ENCODE measurements at regions not wholly inside any gene's neighbourhood (a gene's known extent, or its start where the extent isn't known, plus 50 kb on each side); places are given as distances from the start of the nearest gene placed in this dataset.

- ChIA-PET POLR2A (no interaction called here), CTCF (no interaction called here)
- H3K4me3 ChIP-seq (ENCODE audit: control insufficient read depth in 1 of 7, extremely low read depth in 1 of 7, insufficient read depth in 4 of 7, low read depth in 2 of 7, low read length in 6 of 7) = no peak overlapping the region
- H3K27me3 ChIP-seq (replicated peaks in 2 of 5; ENCODE audit: control insufficient read depth in 4 of 5, insufficient read depth in 5 of 5, low read length in 4 of 5) = no peaks in the 10 kb centered on the region
- peaks cover 0 to 4% (median 0%) of the 10 kb centered on the region in 4 experiments for H3K4me1 ChIP-seq (ENCODE audit: control extremely low read depth in 1 of 4, control insufficient read depth in 4 of 4, insufficient read depth in 4 of 4, low read length in 3 of 4)
- peak; percentile 6 to 66 (median 49) for DNase-seq
- 21% methylated on average over 2 of the region's 2 CpGs for WGBS (ENCODE audit: insufficient coverage)
- no peaks in the 10 kb centered on the region for H3K36me3 ChIP-seq (ENCODE audit: control insufficient read depth in 4 of 4, insufficient read depth in 4 of 4, low read length in 3 of 4)
- no peak overlapping the region for H3K27ac ChIP-seq (ENCODE audit: insufficient read depth in 1 of 2, low read depth in 1 of 2, low read length in 2 of 2, poor library complexity in 1 of 2, severe bottlenecking in 2 of 2)
- H3K9me3 ChIP-seq (ENCODE audit: control extremely low read depth in 1 of 5, control insufficient read depth in 4 of 5, insufficient read depth in 2 of 5, low read depth in 1 of 5, low read length in 4 of 5) = peaks cover 0 to 2% (median 0%) of the 10 kb centered on the region in 5 experiments
Observed at GRCh38 chr15:53872410-53872809, 105.8 kb upstream of the UNC13C start.

GRCh38 chr15:53869806-53870073, 108.5 kb upstream of the UNC13C start:
- H3K27me3 ChIP-seq (replicated peaks in 2 of 5; ENCODE audit: control insufficient read depth in 4 of 5, insufficient read depth in 5 of 5, low read length in 4 of 5) = no peaks in the 10 kb centered on the region
- whole genome bisulfite sequencing (ENCODE audit: insufficient coverage) = no CpG with 5 or more reads among the region's 1 CpG
- no peak overlapping the region for H3K4me3 ChIP-seq (ENCODE audit: control insufficient read depth in 1 of 7, extremely low read depth in 1 of 7, insufficient read depth in 4 of 7, low read depth in 2 of 7, low read length in 6 of 7)
- no peak for DNase-seq
- no peaks in the 10 kb centered on the region for H3K36me3 ChIP-seq (ENCODE audit: control insufficient read depth in 4 of 4, insufficient read depth in 4 of 4, low read length in 3 of 4)
- peaks cover 0 to 2% (median 0%) of the 10 kb centered on the region in 5 experiments for H3K9me3 ChIP-seq (ENCODE audit: control extremely low read depth in 1 of 5, control insufficient read depth in 4 of 5, insufficient read depth in 2 of 5, low read depth in 1 of 5, low read length in 4 of 5)
- ChIA-PET POLR2A (no interaction called here), CTCF (no interaction called here)
- H3K27ac ChIP-seq (ENCODE audit: insufficient read depth in 1 of 2, low read depth in 1 of 2, low read length in 2 of 2, poor library complexity in 1 of 2, severe bottlenecking in 2 of 2) = no peak overlapping the region
- peaks cover 0 to 4% (median 0%) of the 10 kb centered on the region in 4 experiments for H3K4me1 ChIP-seq (ENCODE audit: control extremely low read depth in 1 of 4, control insufficient read depth in 4 of 4, insufficient read depth in 4 of 4, low read length in 3 of 4)

- CTCF ChIA-PET = no interaction called here
- Histone ChIP-seq H3K36me3 (ENCODE audit: control insufficient read depth in 4 of 4, insufficient read depth in 4 of 4, low read length in 3 of 4) (no peaks in the 10 kb centered on the region), H3K4me1 (ENCODE audit: control extremely low read depth in 1 of 4, control insufficient read depth in 4 of 4, insufficient read depth in 4 of 4, low read length in 3 of 4) (peaks cover 0 to 4% (median 0%) of the 10 kb centered on the region in 4 experiments), H3K4me3 (ENCODE audit: control insufficient read depth in 1 of 7, extremely low read depth in 1 of 7, insufficient read depth in 4 of 7, low read depth in 2 of 7, low read length in 6 of 7) (no peak overlapping the region), H3K27ac (ENCODE audit: insufficient read depth in 1 of 2, low read depth in 1 of 2, low read length in 2 of 2, poor library complexity in 1 of 2, severe bottlenecking in 2 of 2) (no peak overlapping the region), H3K9me3 (ENCODE audit: control extremely low read depth in 1 of 5, control insufficient read depth in 4 of 5, insufficient read depth in 2 of 5, low read depth in 1 of 5, low read length in 4 of 5) (peaks cover 0 to 2% (median 0%) of the 10 kb centered on the region in 5 experiments), H3K27me3 (replicated peaks in 2 of 5; ENCODE audit: control insufficient read depth in 4 of 5, insufficient read depth in 5 of 5, low read length in 4 of 5) (no peaks in the 10 kb centered on the region)
- DNase-seq = no peak
- 100% methylated on average over 5 of the region's 7 CpGs for WGBS (ENCODE audit: insufficient coverage)
- POLR2A ChIA-PET = no interaction called here
Observed at GRCh38 chr15:53869044-53869805, 109.0 kb upstream of the UNC13C start.

GRCh38 chr15:53862386-53862785, 102.9 kb upstream of the WDR72 start:
- WGBS (ENCODE audit: insufficient coverage) = 100% methylated on average over 2 of the region's 3 CpGs
- Histone ChIP-seq H3K27me3 (replicated peaks in 2 of 5; ENCODE audit: control insufficient read depth in 4 of 5, insufficient read depth in 5 of 5, low read length in 4 of 5) (no peaks in the 10 kb centered on the region), H3K4me1 (ENCODE audit: control extremely low read depth in 1 of 4, control insufficient read depth in 4 of 4, insufficient read depth in 4 of 4, low read length in 3 of 4) (no peaks in the 10 kb centered on the region), H3K27ac (ENCODE audit: insufficient read depth in 1 of 2, low read depth in 1 of 2, low read length in 2 of 2, poor library complexity in 1 of 2, severe bottlenecking in 2 of 2) (no peak overlapping the region), H3K9me3 (ENCODE audit: control extremely low read depth in 1 of 5, control insufficient read depth in 4 of 5, insufficient read depth in 2 of 5, low read depth in 1 of 5, low read length in 4 of 5) (no peaks in the 10 kb centered on the region), H3K4me3 (ENCODE audit: control insufficient read depth in 1 of 7, extremely low read depth in 1 of 7, insufficient read depth in 4 of 7, low read depth in 2 of 7, low read length in 6 of 7) (no peak overlapping the region), H3K36me3 (ENCODE audit: control insufficient read depth in 4 of 4, insufficient read depth in 4 of 4, low read length in 3 of 4) (no peaks in the 10 kb centered on the region)
- no peak for DNase-seq
- CTCF ChIA-PET = no interaction called here
- POLR2A ChIA-PET = no interaction called here

- 90% methylated on average over 2 of the region's 2 CpGs for WGBS (ENCODE audit: insufficient coverage)
- no peaks in the 10 kb centered on the region for H3K9me3 ChIP-seq (ENCODE audit: control extremely low read depth in 1 of 5, control insufficient read depth in 4 of 5, insufficient read depth in 2 of 5, low read depth in 1 of 5, low read length in 4 of 5)
- CTCF ChIA-PET = no interaction called here
- no peaks in the 10 kb centered on the region for H3K27me3 ChIP-seq (replicated peaks in 2 of 5; ENCODE audit: control insufficient read depth in 4 of 5, insufficient read depth in 5 of 5, low read length in 4 of 5)
- H3K4me1 ChIP-seq (ENCODE audit: control extremely low read depth in 1 of 4, control insufficient read depth in 4 of 4, insufficient read depth in 4 of 4, low read length in 3 of 4) = no peaks in the 10 kb centered on the region
- POLR2A ChIA-PET = no interaction called here
- no peak overlapping the region for H3K4me3 ChIP-seq (ENCODE audit: control insufficient read depth in 1 of 7, extremely low read depth in 1 of 7, insufficient read depth in 4 of 7, low read depth in 2 of 7, low read length in 6 of 7)
- no peak for DNase-seq
- no peaks in the 10 kb centered on the region for H3K36me3 ChIP-seq (ENCODE audit: control insufficient read depth in 4 of 4, insufficient read depth in 4 of 4, low read length in 3 of 4)
- H3K27ac ChIP-seq (ENCODE audit: insufficient read depth in 1 of 2, low read depth in 1 of 2, low read length in 2 of 2, poor library complexity in 1 of 2, severe bottlenecking in 2 of 2) = no peak overlapping the region
Observed at GRCh38 chr15:53861792-53862191, 102.3 kb upstream of the WDR72 start.

- WGBS (ENCODE audit: insufficient coverage) = 94% methylated on average over 7 of the region's 7 CpGs
- H3K27me3 ChIP-seq (replicated peaks in 2 of 5; ENCODE audit: control insufficient read depth in 4 of 5, insufficient read depth in 5 of 5, low read length in 4 of 5) = no peaks in the 10 kb centered on the region
- ChIA-PET POLR2A (no interaction called here), CTCF (no interaction called here)
- no peak overlapping the region for H3K27ac ChIP-seq (ENCODE audit: insufficient read depth in 1 of 2, low read depth in 1 of 2, low read length in 2 of 2, poor library complexity in 1 of 2, severe bottlenecking in 2 of 2)
- no peak overlapping the region for H3K4me3 ChIP-seq (ENCODE audit: control insufficient read depth in 1 of 7, extremely low read depth in 1 of 7, insufficient read depth in 4 of 7, low read depth in 2 of 7, low read length in 6 of 7)
- H3K4me1 ChIP-seq (ENCODE audit: control extremely low read depth in 1 of 4, control insufficient read depth in 4 of 4, insufficient read depth in 4 of 4, low read length in 3 of 4) = no peaks in the 10 kb centered on the region
- H3K9me3 ChIP-seq (ENCODE audit: control extremely low read depth in 1 of 5, control insufficient read depth in 4 of 5, insufficient read depth in 2 of 5, low read depth in 1 of 5, low read length in 4 of 5) = peaks cover 0 to 3% (median 0%) of the 10 kb centered on the region in 5 experiments
- H3K36me3 ChIP-seq (ENCODE audit: control insufficient read depth in 4 of 4, insufficient read depth in 4 of 4, low read length in 3 of 4) = no peaks in the 10 kb centered on the region
- no peak for DNase-seq
Observed at GRCh38 chr15:53851110-53851848, 91.8 kb upstream of the WDR72 start.

- Histone ChIP-seq H3K4me1 (ENCODE audit: control extremely low read depth in 1 of 4, control insufficient read depth in 4 of 4, insufficient read depth in 4 of 4, low read length in 3 of 4) (peaks cover 0 to 3% (median 0%) of the 10 kb centered on the region in 4 experiments), H3K9me3 (ENCODE audit: control extremely low read depth in 1 of 5, control insufficient read depth in 4 of 5, insufficient read depth in 2 of 5, low read depth in 1 of 5, low read length in 4 of 5) (peaks cover 0 to 3% (median 0%) of the 10 kb centered on the region in 5 experiments), H3K4me3 (ENCODE audit: control insufficient read depth in 1 of 7, extremely low read depth in 1 of 7, insufficient read depth in 4 of 7, low read depth in 2 of 7, low read length in 6 of 7) (no peak overlapping the region), H3K27me3 (replicated peaks in 2 of 5; ENCODE audit: control insufficient read depth in 4 of 5, insufficient read depth in 5 of 5, low read length in 4 of 5) (no peaks in the 10 kb centered on the region), H3K27ac (ENCODE audit: insufficient read depth in 1 of 2, low read depth in 1 of 2, low read length in 2 of 2, poor library complexity in 1 of 2, severe bottlenecking in 2 of 2) (no peak overlapping the region), H3K36me3 (ENCODE audit: control insufficient read depth in 4 of 4, insufficient read depth in 4 of 4, low read length in 3 of 4) (no peaks in the 10 kb centered on the region)
- ChIA-PET POLR2A (no interaction called here), CTCF (no interaction called here)
- WGBS (ENCODE audit: insufficient coverage) = no CpG with 5 or more reads among the region's 2 CpGs
- no peak for DNase-seq
Observed at GRCh38 chr15:53847745-53848144, 88.3 kb upstream of the WDR72 start.

All from common myeloid progenitor, CD34-positive (primary cell).